HS-5 (cell line): ENCODE measurements at regions not wholly inside any gene's neighbourhood (a gene's known extent, or its start where the extent isn't known, plus 50 kb on each side); places are given as distances from the start of the nearest gene placed in this dataset.
"Not testable (repeated sequence)": the region's sequence is repeated elsewhere in the genome, so short reads cannot be mapped to it uniquely, and the experiment has no call there.

Experiments
- DNase-seq: peaks from one replicate; pipeline ENCODE4 v3.0.0-alpha.2; 2012; ENCODE audit warnings: low read depth

GRCh38 chr1:83386946-83387345 is 612.0 kb downstream of the TTLL7 start:
- DNase-seq = not testable (repeated sequence)

- DNase-seq = not testable (repeated sequence)
These were observed 615.8 kb downstream of the TTLL7 start for GRCh38 chr1:83383107-83383506.

GRCh38 chr1:83373018-83373417 is 625.9 kb downstream of the TTLL7 start:
- not testable (repeated sequence) for DNase-seq

- DNase-seq = not testable (repeated sequence)
These were observed 629.1 kb downstream of the TTLL7 start for GRCh38 chr1:83369853-83370252.

GRCh38 chr1:83365320-83365719 is 633.6 kb downstream of the TTLL7 start:
- not testable (repeated sequence) for DNase-seq

- not testable (repeated sequence) for DNase-seq
These were observed 653.6 kb downstream of the TTLL7 start for GRCh38 chr1:83345375-83345774.

- not testable (repeated sequence) for DNase-seq
These were observed 655.2 kb downstream of the TTLL7 start for GRCh38 chr1:83343767-83344166.

- not testable (repeated sequence) for DNase-seq
These were observed 655.9 kb downstream of the TTLL7 start for GRCh38 chr1:83342995-83343394.

GRCh38 chr1:83332308-83332707 is 666.6 kb downstream of the TTLL7 start:
- DNase-seq = not testable (repeated sequence)

- DNase-seq = peak; percentile 50
These were observed 680.6 kb downstream of the TTLL7 start for GRCh38 chr1:83318366-83318765.

- DNase-seq = not testable (repeated sequence)
These were observed 683.5 kb downstream of the TTLL7 start for GRCh38 chr1:83315446-83315845.

- not testable (repeated sequence) for DNase-seq
These were observed 688.8 kb downstream of the TTLL7 start for GRCh38 chr1:83310161-83310560.

GRCh38 chr1:83309035-83309434 is 689.9 kb downstream of the TTLL7 start:
- DNase-seq = not testable (repeated sequence)

- not testable (repeated sequence) for DNase-seq
These were observed 692.1 kb downstream of the TTLL7 start for GRCh38 chr1:83306811-83307210.

GRCh38 chr1:83295594-83295993 is 703.3 kb downstream of the TTLL7 start:
- not testable (repeated sequence) for DNase-seq

GRCh38 chr1:83287391-83287790 is 711.5 kb downstream of the TTLL7 start:
- DNase-seq = not testable (repeated sequence)

- DNase-seq = not testable (repeated sequence)
These were observed 724.3 kb downstream of the TTLL7 start for GRCh38 chr1:83274656-83275055.

GRCh38 chr1:83272484-83272883 is 726.4 kb downstream of the TTLL7 start:
- not testable (repeated sequence) for DNase-seq

- not testable (repeated sequence) for DNase-seq
These were observed 727.1 kb downstream of the TTLL7 start for GRCh38 chr1:83271834-83272233.

GRCh38 chr1:83270801-83271200 is 728.1 kb downstream of the TTLL7 start:
- DNase-seq = not testable (repeated sequence)

- not testable (repeated sequence) for DNase-seq
These were observed 735.1 kb downstream of the TTLL7 start for GRCh38 chr1:83263808-83264207.

- DNase-seq = not testable (repeated sequence)
These were observed 747.2 kb downstream of the TTLL7 start for GRCh38 chr1:83251687-83252086.

GRCh38 chr1:83246780-83247179 is 752.2 kb downstream of the TTLL7 start:
- not testable (repeated sequence) for DNase-seq

GRCh38 chr1:83244832-83245231 is 754.1 kb downstream of the TTLL7 start:
- not testable (repeated sequence) for DNase-seq
